H1 (cell line): ENCODE measurements at regions not wholly inside any gene's neighbourhood (a gene's known extent, or its start where the extent isn't known, plus 50 kb on each side); places are given as distances from the start of the nearest gene placed in this dataset.

Experiments
- CTCF ChIA-PET: fragments of 300-600 bp; sonication (Branson Sonifier 250); formaldehyde crosslinking; loops from one replicate; lab custom pipeline; 2021; ENCODE audit not compliant: partially characterized antibody; lab: Charles Lee
- POLR2A ChIA-PET: fragments of 300-600 bp; sonication (Branson Sonifier 250); formaldehyde crosslinking; loops from one replicate; lab custom pipeline; 2021; ENCODE audit warnings: inconsistent platforms; ENCODE audit not compliant: partially characterized antibody; lab: Charles Lee
- DNase-seq, 2 experiments: peaks; one replicate each; pipeline versions ENCODE4 v3.0.0 to v3.0.0-alpha.2; 2010 to 2022; ENCODE audit warnings: low spot score in 2 of 2, low read depth in 1 of 2, mixed read lengths in 1 of 2
- FAIRE-seq: peaks from 2 replicates; lab custom pipeline; 2011; peaks lifted over from hg19 to GRCh38; lab: Jason Lieb, UNC
- H2AFZ ChIP-seq: 2 replicates; pipeline ENCODE4 v1.8.1; 2012; ENCODE audit warnings: low read length, inconsistent platforms
- H2AK5ac ChIP-seq: 2 replicates; pipeline ENCODE4 v1.6.1; 2013; ENCODE audit warnings: low read depth, low read length
- H2BK120ac ChIP-seq: replicated peaks from 2 replicates; pipeline ENCODE3; 2013; ENCODE audit warnings: low read depth, low read length, inconsistent platforms
- H2BK12ac ChIP-seq: 2 replicates; pipeline ENCODE4 v1.6.1; 2013; ENCODE audit warnings: low read depth, low read length
- H2BK15ac ChIP-seq: 2 replicates; pipeline ENCODE4 v1.6.1; 2013; ENCODE audit warnings: low read length
- H2BK20ac ChIP-seq: 2 replicates; pipeline ENCODE4 v1.6.1; 2013; ENCODE audit warnings: low read length
- H2BK5ac ChIP-seq: 2 replicates; pipeline ENCODE4 v1.6.1; 2013; ENCODE audit warnings: low read depth, low read length
- H3K14ac ChIP-seq: 2 replicates; pipeline ENCODE4 v1.6.1; 2013; ENCODE audit warnings: inconsistent platforms; ENCODE audit not compliant: insufficient read length
- H3K18ac ChIP-seq: 2 replicates; pipeline ENCODE4 v1.6.1; 2013; ENCODE audit warnings: low read length; ENCODE audit errors: extremely low read depth
- H3K23ac ChIP-seq: 2 replicates; pipeline ENCODE4 v1.6.1; 2013; ENCODE audit warnings: inconsistent platforms; ENCODE audit not compliant: insufficient read length
- H3K23me2 ChIP-seq: 2 replicates; pipeline ENCODE4 v1.6.1; 2013; ENCODE audit warnings: low read depth, low read length
- H3K27ac ChIP-seq: 2 replicates; pipeline ENCODE4 v1.6.1; 2011; ENCODE audit warnings: low read depth, low read length, inconsistent platforms
- H3K27me3 ChIP-seq, 4 experiments: replicated peaks in 1 of 4; 1 replicate in 1 of 4; 2 replicates in 3 of 4; pipeline versions ENCODE4 v1.6.1 to v1.8.1; 2011 to 2013; ENCODE audit warnings: low read length in 3 of 4, mild to moderate bottlenecking in 3 of 4, inconsistent platforms in 2 of 4, mixed read lengths in 2 of 4, moderate library complexity in 1 of 4; ENCODE audit not compliant: control insufficient read depth in 3 of 4, insufficient read depth in 3 of 4; ENCODE audit errors: extremely low read depth in 1 of 4
- H3K36me3 ChIP-seq, 4 experiments: 2 replicates each; pipeline versions ENCODE4 v1.6.1 to v1.8.1; 2011 to 2013; ENCODE audit warnings: mild to moderate bottlenecking in 4 of 4, low read length in 3 of 4, moderate library complexity in 2 of 4, control low read depth in 1 of 4, inconsistent platforms in 1 of 4; ENCODE audit not compliant: insufficient read depth in 4 of 4, control insufficient read depth in 2 of 4
- H3K4ac ChIP-seq: replicated peaks from 2 replicates; pipeline ENCODE3; 2013; ENCODE audit warnings: low read length, low read depth, mixed read lengths, inconsistent platforms; ENCODE audit not compliant: insufficient read length
- H3K4me1 ChIP-seq, 4 experiments: replicated peaks in 1 of 4; 1 replicate in 1 of 4; 2 replicates in 3 of 4; pipeline versions ENCODE4 v1.6.1 to v1.8.1; 2011 to 2013; ENCODE audit warnings: low read length in 3 of 4, inconsistent platforms in 2 of 4, mixed read lengths in 1 of 4; ENCODE audit not compliant: insufficient read depth in 4 of 4, control insufficient read depth in 3 of 4
- H3K4me2 ChIP-seq, 2 experiments: 2 replicates each; pipeline versions ENCODE4 v1.6.1 to v1.8.1; 2011 to 2013; ENCODE audit warnings: low read depth in 2 of 2, low read length in 2 of 2, control low read depth in 1 of 2, inconsistent platforms in 1 of 2, mild to moderate bottlenecking in 1 of 2; ENCODE audit not compliant: insufficient read depth in 1 of 2
- H3K4me3 ChIP-seq, 4 experiments: fragments of 200-600, 300-600 bp in 1 of 4; sonication (generic), shearing (Covaris generic), sonication (Bioruptor Twin) in 1 of 4; 2 replicates each; pipeline versions ENCODE4 v1.5.1 to v1.8.1; 2011 to 2016; ENCODE audit warnings: low read length in 4 of 4, low read depth in 3 of 4, control low read depth in 2 of 4, inconsistent platforms in 2 of 4, mild to moderate bottlenecking in 2 of 4, mixed read lengths in 1 of 4, moderate library complexity in 1 of 4; ENCODE audit not compliant: insufficient read depth in 2 of 4; ENCODE audit errors: extremely low read depth in 1 of 4
- H3K56ac ChIP-seq: replicated peaks from 2 replicates; pipeline ENCODE3; 2013; ENCODE audit warnings: low read depth, mild to moderate bottlenecking, mixed read lengths, low read length, inconsistent platforms; ENCODE audit not compliant: insufficient read length
- H3K79me1 ChIP-seq: 2 replicates; pipeline ENCODE4 v1.6.1; 2013; ENCODE audit warnings: low read depth, low read length, control low read depth
- H3K79me2 ChIP-seq, 2 experiments: 2 replicates each; pipeline versions ENCODE4 v1.6.1 to v1.8.1; 2012 to 2013; ENCODE audit warnings: low read length in 2 of 2, mild to moderate bottlenecking in 2 of 2, inconsistent platforms in 1 of 2; ENCODE audit not compliant: insufficient read depth in 2 of 2, control insufficient read depth in 1 of 2
- H3K9ac ChIP-seq, 4 experiments: replicated peaks in 1 of 4; 1 replicate in 1 of 4; 2 replicates in 3 of 4; pipeline versions ENCODE4 v1.6.1 to v1.8.1; 2011 to 2013; ENCODE audit warnings: low read depth in 3 of 4, low read length in 3 of 4, control low read depth in 2 of 4, mild to moderate bottlenecking in 2 of 4, moderate library complexity in 2 of 4, inconsistent platforms in 1 of 4; ENCODE audit errors: extremely low read depth in 1 of 4
- H3K9me3 ChIP-seq, 2 experiments: 2 replicates each; pipeline versions ENCODE4 v1.6.1 to v1.8.1; 2012 to 2013; ENCODE audit warnings: mild to moderate bottlenecking in 2 of 2, moderate library complexity in 2 of 2, control low read depth in 1 of 2, inconsistent platforms in 1 of 2, low read depth in 1 of 2, low read length in 1 of 2, mixed read lengths in 1 of 2; ENCODE audit not compliant: insufficient read depth in 2 of 2
- H4K20me1 ChIP-seq, 2 experiments: replicated peaks in 1 of 2; 2 replicates each; pipeline versions ENCODE3 to v1.8.1; 2011 to 2013; ENCODE audit warnings: inconsistent platforms in 2 of 2, low read length in 2 of 2, mild to moderate bottlenecking in 1 of 2; ENCODE audit not compliant: insufficient read depth in 2 of 2, control insufficient read depth in 1 of 2
- H4K5ac ChIP-seq: 2 replicates; pipeline ENCODE4 v1.6.1; 2013; ENCODE audit warnings: low read length, low read depth, mixed read lengths, inconsistent platforms; ENCODE audit not compliant: insufficient read length
- H4K8ac ChIP-seq: 2 replicates; pipeline ENCODE4 v1.8.0; 2013; ENCODE audit warnings: mild to moderate bottlenecking, moderate library complexity, low read length, inconsistent platforms; ENCODE audit not compliant: insufficient read depth; ENCODE audit errors: extremely low read depth
- H4K91ac ChIP-seq: replicated peaks from 2 replicates; pipeline ENCODE3; 2013; ENCODE audit warnings: low read length, mixed read lengths, inconsistent platforms; ENCODE audit not compliant: insufficient read length
- SIRT6 ChIP-seq: IDR thresholded peaks from one replicate; pipeline ENCODE4 v1.7.1; 2012; ENCODE audit warnings: low read length, inconsistent platforms
- WGBS, 2 experiments: shearing (Covaris generic) in 1 of 2; methylation state at CpG; one replicate each; pipeline versions ENCODE4 v1.1.6 to v1.1.7; 2013 to 2015; ENCODE audit warnings: low lambda C conversion rate in 2 of 2, mixed read lengths in 2 of 2, inconsistent platforms in 1 of 2, low coverage in 1 of 2, missing lambda C conversion rate in 1 of 2; ENCODE audit not compliant: insufficient replicate concordance in 2 of 2, insufficient coverage in 1 of 2, insufficient read length in 1 of 2; ENCODE audit errors: extremely low coverage in 1 of 2, missing lambda C conversion rate in 1 of 2; 5-methylcytosine and 5-hydroxymethylcytosine counted together

DNA sequence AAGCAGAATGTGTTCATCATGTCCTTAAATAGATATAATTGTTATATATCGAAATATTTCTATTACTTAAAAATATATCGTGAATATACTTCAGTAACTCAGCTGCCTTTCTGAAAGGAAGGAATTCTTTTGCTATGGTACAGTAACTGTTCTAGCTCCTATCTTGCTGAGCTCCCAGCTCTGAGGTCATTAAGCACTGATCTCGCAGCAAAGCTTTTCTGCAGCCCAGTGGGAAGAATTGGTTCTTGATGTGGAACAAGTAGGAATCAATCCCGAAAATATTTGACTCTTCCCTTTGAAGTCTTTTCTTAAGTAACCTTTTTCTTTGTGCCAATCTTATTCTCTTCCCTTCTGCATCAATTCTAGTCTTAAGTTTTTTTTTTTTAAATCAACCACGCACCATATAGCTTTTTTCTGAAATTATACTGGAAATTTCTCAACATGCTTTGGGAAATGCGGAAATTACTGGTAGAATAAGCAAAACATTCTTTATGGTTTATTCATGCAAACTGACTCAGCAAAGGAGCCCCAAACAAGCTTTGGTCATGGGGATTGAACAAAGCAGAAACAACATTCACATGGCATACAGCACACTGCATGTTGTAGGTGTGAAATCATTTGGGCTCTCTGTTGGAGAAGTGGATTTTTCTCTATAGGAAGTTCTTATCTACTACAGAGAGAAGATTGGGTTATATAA, 428.9 kb upstream of the GNPDA2 start:
- Histone ChIP-seq H3K4me1 (no peaks in the 10 kb centered on the region), H3K23me2 (no peaks in the 10 kb centered on the region), H2BK5ac (no peak overlapping the region), H3K9me3 (no peaks in the 10 kb centered on the region), H4K8ac (no peak overlapping the region), H3K4me2 (no peak overlapping the region), H3K18ac (no peak overlapping the region), H3K56ac (no peak overlapping the region), H2BK15ac (no peak overlapping the region), H3K23ac (no peak overlapping the region), H3K14ac (no peak overlapping the region), H2BK120ac (no peak overlapping the region), H3K9ac (no peak overlapping the region), H3K4ac (no peak overlapping the region), H2AFZ (no peak overlapping the region), H4K5ac (no peak overlapping the region), H3K27me3 (no peaks in the 10 kb centered on the region), H3K27ac (no peak overlapping the region), H3K36me3 (no peaks in the 10 kb centered on the region), H3K79me1 (no peaks in the 10 kb centered on the region), H2BK20ac (no peak overlapping the region), H2AK5ac (no peak overlapping the region), H4K91ac (no peak overlapping the region), H2BK12ac (no peak overlapping the region), H4K20me1 (no peaks in the 10 kb centered on the region), H3K79me2 (no peaks in the 10 kb centered on the region), H3K4me3 (no peak overlapping the region)
- CTCF ChIA-PET, result no interaction called here
- TF ChIP-seq SIRT6, result no peak
- DNase-seq (no peak), FAIRE-seq (no peak)
- WGBS, 2 experiments, result 91% methylated on average over 6 of the region's 6 CpGs; no CpG with 5 or more reads in 1 of the 2 experiments
- POLR2A ChIA-PET, result no interaction called here
